ENCODE measurements at regions not wholly inside any gene's neighbourhood (a gene's known extent, or its start where the extent isn't known, plus 50 kb on each side); places are given as distances from the start of the nearest gene placed in this dataset.
A peak's percentile ranks its signal among the peaks of the same experiment; 100 is the strongest.

DNA sequence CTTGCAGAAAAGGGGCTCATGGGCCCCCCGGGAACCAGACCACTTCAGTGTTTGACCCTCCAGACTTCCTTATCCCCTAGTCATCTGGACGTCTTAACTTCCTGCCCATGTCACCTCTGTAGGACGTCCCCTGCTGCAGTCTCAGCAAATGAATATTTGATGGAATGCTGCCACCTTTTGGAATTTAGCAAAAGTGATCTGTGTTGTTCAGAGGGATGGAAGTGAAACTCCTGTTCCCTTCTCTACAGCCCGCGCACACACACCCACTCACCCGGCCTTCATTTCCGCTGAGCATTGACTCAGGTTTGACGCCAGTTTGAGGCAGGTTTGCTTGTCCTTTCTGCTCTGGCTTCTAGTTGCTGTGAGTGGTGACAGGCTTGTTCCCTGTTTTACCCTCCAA is 507.2 kb upstream of the EEF2KMT start:
- Mint-ChIP-seq H3K27me3 (ENCODE audit: low read depth) (peaks cover 13% of the 10 kb centered on the region), H3K4me3 (no peak overlapping the region), H3K36me3 (ENCODE audit: low read depth) (no peaks in the 10 kb centered on the region), H3K4me1 (no peaks in the 10 kb centered on the region), H3K27ac (no peak overlapping the region), H3K9me3 (no peaks in the 10 kb centered on the region)
- TF ChIP-seq, protein P1, sequence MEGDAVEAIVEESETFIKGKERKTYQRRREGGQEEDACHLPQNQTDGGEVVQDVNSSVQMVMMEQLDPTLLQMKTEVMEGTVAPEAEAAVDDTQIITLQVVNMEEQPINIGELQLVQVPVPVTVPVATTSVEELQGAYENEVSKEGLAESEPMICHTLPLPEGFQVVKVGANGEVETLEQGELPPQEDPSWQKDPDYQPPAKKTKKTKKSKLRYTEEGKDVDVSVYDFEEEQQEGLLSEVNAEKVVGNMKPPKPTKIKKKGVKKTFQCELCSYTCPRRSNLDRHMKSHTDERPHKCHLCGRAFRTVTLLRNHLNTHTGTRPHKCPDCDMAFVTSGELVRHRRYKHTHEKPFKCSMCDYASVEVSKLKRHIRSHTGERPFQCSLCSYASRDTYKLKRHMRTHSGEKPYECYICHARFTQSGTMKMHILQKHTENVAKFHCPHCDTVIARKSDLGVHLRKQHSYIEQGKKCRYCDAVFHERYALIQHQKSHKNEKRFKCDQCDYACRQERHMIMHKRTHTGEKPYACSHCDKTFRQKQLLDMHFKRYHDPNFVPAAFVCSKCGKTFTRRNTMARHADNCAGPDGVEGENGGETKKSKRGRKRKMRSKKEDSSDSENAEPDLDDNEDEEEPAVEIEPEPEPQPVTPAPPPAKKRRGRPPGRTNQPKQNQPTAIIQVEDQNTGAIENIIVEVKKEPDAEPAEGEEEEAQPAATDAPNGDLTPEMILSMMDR (IDR thresholded peaks at IDR 0.05; ENCODE audit: unreplicated experiment in 3 of 3) = peak in 2 of 3 experiments; percentile 36 to 37

DNA sequence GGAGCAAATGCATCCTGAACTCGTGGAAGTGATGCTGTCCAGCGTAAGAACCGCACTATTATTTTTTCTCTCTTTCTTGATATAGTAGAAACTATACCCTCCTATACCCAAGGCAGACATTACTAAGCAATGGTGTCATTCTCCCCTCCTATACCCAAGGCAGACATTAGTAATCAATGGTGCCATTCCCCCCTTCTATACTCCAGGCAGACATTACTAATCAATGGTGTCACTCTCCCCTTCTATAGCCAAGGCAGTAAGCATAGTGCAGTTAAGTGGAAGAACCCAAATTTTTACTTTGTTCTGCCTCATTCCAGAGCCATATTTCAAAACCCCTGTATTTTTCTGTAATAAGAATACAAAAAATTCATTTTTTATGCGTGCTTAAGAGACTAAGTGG is 506.2 kb upstream of the EEF2KMT start:
- H3K27ac Mint-ChIP-seq = no peak overlapping the region
- no peaks in the 10 kb centered on the region for H3K9me3 Mint-ChIP-seq
- no peaks in the 10 kb centered on the region for H3K36me3 Mint-ChIP-seq (ENCODE audit: low read depth)
- TF ChIP-seq, protein P1 (IDR thresholded peaks at IDR 0.05; ENCODE audit: unreplicated experiment in 3 of 3) = no peak
- no peaks in the 10 kb centered on the region for H3K4me1 Mint-ChIP-seq
- peaks cover 13% of the 10 kb centered on the region for H3K27me3 Mint-ChIP-seq (ENCODE audit: low read depth)
- H3K4me3 Mint-ChIP-seq = no peak overlapping the region

DNA sequence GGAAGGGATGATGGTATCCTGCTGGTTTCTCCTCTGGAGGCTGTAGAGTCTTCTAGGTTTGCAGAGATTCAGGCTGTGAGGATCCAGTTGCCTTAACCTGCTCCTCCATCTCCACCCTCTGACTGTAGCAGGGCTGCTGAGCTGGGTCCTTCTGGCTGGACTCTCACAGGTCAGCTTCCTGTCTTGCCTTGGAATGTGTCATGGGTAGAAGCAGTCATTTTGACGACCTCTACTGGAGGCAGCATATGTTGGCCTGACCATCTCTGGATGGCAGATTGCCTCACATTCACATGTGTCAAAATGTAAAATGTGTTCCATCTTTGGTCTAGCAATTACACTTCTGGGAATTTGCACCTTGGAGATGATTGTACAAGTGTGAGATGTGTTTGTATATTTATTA is 504.4 kb upstream of the EEF2KMT start:
- Mint-ChIP-seq H3K27ac (no peak overlapping the region), H3K9me3 (no peaks in the 10 kb centered on the region), H3K36me3 (ENCODE audit: low read depth) (no peaks in the 10 kb centered on the region), H3K27me3 (ENCODE audit: low read depth) (peaks cover 9% of the 10 kb centered on the region), H3K4me3 (no peak overlapping the region), H3K4me1 (no peaks in the 10 kb centered on the region)
- TF ChIP-seq, protein P1 (IDR thresholded peaks at IDR 0.05; ENCODE audit: unreplicated experiment in 3 of 3) = no peak

GRCh38 chr16:5598793-5599192 is 501.2 kb upstream of the EEF2KMT start:
- TF ChIP-seq, protein P1 (IDR thresholded peaks at IDR 0.05; ENCODE audit: unreplicated experiment in 3 of 3) = no peak
- H3K4me1 Mint-ChIP-seq = no peaks in the 10 kb centered on the region
- H3K27me3 Mint-ChIP-seq (ENCODE audit: low read depth) = peaks cover 7% of the 10 kb centered on the region
- peaks cover 7% of the 10 kb centered on the region for H3K9me3 Mint-ChIP-seq
- H3K4me3 Mint-ChIP-seq = no peak overlapping the region
- H3K27ac Mint-ChIP-seq = no peak overlapping the region
- H3K36me3 Mint-ChIP-seq (ENCODE audit: low read depth) = no peaks in the 10 kb centered on the region

GRCh38 chr16:5595849-5596248 is 498.3 kb upstream of the EEF2KMT start:
- peaks cover 7% of the 10 kb centered on the region for H3K9me3 Mint-ChIP-seq
- H3K27me3 Mint-ChIP-seq (ENCODE audit: low read depth) = peaks cover 4% of the 10 kb centered on the region

GRCh38 chr16:5590416-5590815 is 492.8 kb upstream of the EEF2KMT start:
- H3K27ac Mint-ChIP-seq = no peak overlapping the region
- H3K36me3 Mint-ChIP-seq (ENCODE audit: low read depth) = no peaks in the 10 kb centered on the region
- H3K9me3 Mint-ChIP-seq = peaks cover 2% of the 10 kb centered on the region
- no peak overlapping the region for H3K4me3 Mint-ChIP-seq
- H3K4me1 Mint-ChIP-seq = peaks cover 6% of the 10 kb centered on the region
- TF ChIP-seq, protein P1 (IDR thresholded peaks at IDR 0.05; ENCODE audit: unreplicated experiment in 3 of 3) = no peak
- peaks cover 13% of the 10 kb centered on the region for H3K27me3 Mint-ChIP-seq (ENCODE audit: low read depth)

More at GRCh38 chr16:5595849-5596248, 498.3 kb upstream of the EEF2KMT start:
- H3K36me3 Mint-ChIP-seq (ENCODE audit: low read depth) = no peaks in the 10 kb centered on the region
- no peak overlapping the region for H3K4me3 Mint-ChIP-seq
- no peak overlapping the region for H3K27ac Mint-ChIP-seq
- H3K4me1 Mint-ChIP-seq = no peaks in the 10 kb centered on the region
- TF ChIP-seq, protein P1 (IDR thresholded peaks at IDR 0.05; ENCODE audit: unreplicated experiment in 3 of 3) = no peak

All from nephron (organoid).